CD14-positive monocyte (primary cell): ENCODE measurements at regions not wholly inside any gene's neighbourhood (a gene's known extent, or its start where the extent isn't known, plus 50 kb on each side); places are given as distances from the start of the nearest gene placed in this dataset.

Experiments
- DNase-seq, 3 donors: peaks; one replicate each; pipeline ENCODE4 v3.0.0-alpha.2; 2011 to 2022
- H2AFZ ChIP-seq: 2 replicates; pipeline ENCODE4 v1.6.0; 2012; ENCODE audit warnings: mild to moderate bottlenecking, low read depth, low read length, inconsistent platforms; ENCODE audit not compliant: insufficient read depth, poor library complexity, severe bottlenecking
- H3K27ac ChIP-seq, 2 donors: 1 replicate in 1 of 2; 2 replicates in 1 of 2; pipeline ENCODE4 v1.5.1; 2012 to 2013; ENCODE audit warnings: low read length in 2 of 2, control low read depth in 1 of 2, inconsistent platforms in 1 of 2, low read depth in 1 of 2, mild to moderate bottlenecking in 1 of 2
- H3K27me3 ChIP-seq, 2 donors: one replicate each; pipeline versions ENCODE4 v1.6.0 to v1.6.1; 2011 to 2013; ENCODE audit warnings: low read length in 2 of 2; ENCODE audit not compliant: control insufficient read depth in 2 of 2, insufficient read depth in 2 of 2
- H3K36me3 ChIP-seq, 2 donors: replicated peaks in 1 of 2; 1 replicate in 1 of 2; 2 replicates in 1 of 2; pipeline versions ENCODE4 v1.5.1 to v1.6.1; 2012 to 2013; ENCODE audit warnings: low read length in 2 of 2, control low read depth in 1 of 2, inconsistent platforms in 1 of 2, mild to moderate bottlenecking in 1 of 2; ENCODE audit not compliant: insufficient read depth in 2 of 2, control insufficient read depth in 1 of 2
- H3K4me1 ChIP-seq, 2 donors: 1 replicate in 1 of 2; 2 replicates in 1 of 2; pipeline versions ENCODE4 v1.5.1 to v1.6.1; 2012 to 2013; ENCODE audit warnings: low read length in 2 of 2, control low read depth in 1 of 2, inconsistent platforms in 1 of 2, mild to moderate bottlenecking in 1 of 2, moderate library complexity in 1 of 2; ENCODE audit not compliant: insufficient read depth in 2 of 2, control insufficient read depth in 1 of 2
- H3K4me2 ChIP-seq: replicated peaks from 2 replicates; pipeline ENCODE3; 2012; ENCODE audit warnings: low read length, moderate library complexity, mild to moderate bottlenecking; ENCODE audit not compliant: poor library complexity, severe bottlenecking; ENCODE audit errors: extremely low read depth
- H3K4me3 ChIP-seq, 3 experiments: fragments of 200-600 bp in 1 of 3; sonication (generic) in 1 of 3; replicated peaks in 1 of 3; 1 replicate in 2 of 3; 2 replicates in 1 of 3; pipeline ENCODE4 v1.5.1; 2011 to 2013; ENCODE audit warnings: low read length in 3 of 3, mild to moderate bottlenecking in 3 of 3, control low read depth in 2 of 3, low read depth in 2 of 3, inconsistent platforms in 1 of 3, moderate library complexity in 1 of 3
- H3K79me2 ChIP-seq: 2 replicates; pipeline ENCODE4 v1.6.0; 2012; ENCODE audit warnings: mild to moderate bottlenecking, control low read depth, inconsistent platforms, low read length, moderate library complexity; ENCODE audit not compliant: insufficient read depth
- H3K9ac ChIP-seq: 2 replicates; pipeline ENCODE4 v1.6.0; 2017; ENCODE audit warnings: low read length, mild to moderate bottlenecking; ENCODE audit not compliant: insufficient read depth, poor library complexity, severe bottlenecking
- H3K9me3 ChIP-seq, 2 donors: replicated peaks in 1 of 2; 1 replicate in 1 of 2; 2 replicates in 1 of 2; pipeline versions ENCODE4 v1.5.1 to v1.6.1; 2012 to 2013; ENCODE audit warnings: low read length in 2 of 2, control low read depth in 1 of 2; ENCODE audit not compliant: control insufficient read depth in 1 of 2, insufficient read depth in 1 of 2
- H4K20me1 ChIP-seq: 2 replicates; pipeline ENCODE4 v1.6.0; 2012; ENCODE audit warnings: mild to moderate bottlenecking, low read length, control low read depth, moderate library complexity; ENCODE audit not compliant: insufficient read depth
- H3K27ac Mint-ChIP-seq, 7 donors: one replicate each; pipeline ENCODE4 v1.8.0; 2020; ENCODE audit warnings: mild to moderate bottlenecking in 7 of 7, mixed read lengths in 7 of 7, moderate library complexity in 6 of 7, inconsistent platforms in 2 of 7
- H3K27me3 Mint-ChIP-seq, 3 donors: one replicate each; pipeline ENCODE4 v1.8.0; 2021 to 2022; ENCODE audit warnings: low read depth in 3 of 3, mild to moderate bottlenecking in 3 of 3, mixed read lengths in 3 of 3, moderate library complexity in 3 of 3, inconsistent platforms in 1 of 3
- H3K36me3 Mint-ChIP-seq, 2 donors: one replicate each; pipeline ENCODE4 v1.8.0; 2020; ENCODE audit warnings: mixed read lengths in 2 of 2, inconsistent platforms in 1 of 2, mild to moderate bottlenecking in 1 of 2
- H3K4me1 Mint-ChIP-seq: one replicate; pipeline ENCODE4 v1.8.0; 2020; ENCODE audit warnings: mild to moderate bottlenecking, mixed read lengths
- H3K4me3 Mint-ChIP-seq, 2 donors: one replicate each; pipeline ENCODE4 v1.8.0; 2020; ENCODE audit warnings: mild to moderate bottlenecking in 2 of 2, mixed read lengths in 2 of 2, moderate library complexity in 1 of 2
- H3K9me3 Mint-ChIP-seq, 7 donors: one replicate each; pipeline ENCODE4 v1.8.0; 2020 to 2022; ENCODE audit warnings: mixed read lengths in 7 of 7, mild to moderate bottlenecking in 6 of 7, moderate library complexity in 6 of 7, inconsistent platforms in 2 of 7
- CTCF ChIP-seq: fragments of 200-600 bp; IDR thresholded peaks from one replicate; pipeline ENCODE4 v1.8.0; 2022; ENCODE audit warnings: antibody characterized with exemption, mild to moderate bottlenecking
- WGBS: methylation state at CpG from one replicate; pipeline ENCODE4 v1.1.5; 2013; ENCODE audit warnings: missing lambda C conversion rate; ENCODE audit not compliant: insufficient coverage; 5-methylcytosine and 5-hydroxymethylcytosine counted together
- intact Hi-C, 2 donors: fragments of 100-400 bp; cut with micrococcal nuclease; formaldehyde crosslinking; loops; one replicate each; pipeline versions ENCODE4 v1.15.0 to v1.15.1; 2023

GRCh38 chr1:30537279-30537678 lies 186.1 kb downstream of the MATN1 start:
- Histone ChIP-seq H3K36me3 (no peaks in the 10 kb centered on the region), H3K27ac (no peak overlapping the region), H3K4me1 (no peaks in the 10 kb centered on the region), H3K9ac (no peak overlapping the region), H3K27me3 (no peaks in the 10 kb centered on the region), H4K20me1 (no peaks in the 10 kb centered on the region), H2AFZ (no peak overlapping the region), H3K4me2 (no peak overlapping the region), H3K9me3 (no peaks in the 10 kb centered on the region), H3K4me3 (no peak overlapping the region), H3K79me2 (no peaks in the 10 kb centered on the region)
- DNase-seq, result no peak
- no peaks in the 10 kb centered on the region for H3K36me3 Mint-ChIP-seq
- H3K9me3 Mint-ChIP-seq, result peaks cover 0 to 1% (median 0%) of the 10 kb centered on the region in 7 donors
- H3K27me3 Mint-ChIP-seq, result peaks cover 0 to 7% (median 1%) of the 10 kb centered on the region in 3 donors
- no peak overlapping the region for H3K4me3 Mint-ChIP-seq
- H3K4me1 Mint-ChIP-seq, result no peaks in the 10 kb centered on the region
- 90% methylated on average over 3 of the region's 3 CpGs for WGBS
- TF ChIP-seq CTCF, result no peak
- intact Hi-C loops, result no loop called here
- H3K27ac Mint-ChIP-seq, result no peak overlapping the region

GRCh38 chr1:30536530-30536929 lies 186.9 kb downstream of the MATN1 start:
- no peak overlapping the region for H2AFZ ChIP-seq
- Mint-ChIP-seq H3K27ac (no peak overlapping the region), H3K9me3 (peaks cover 0 to 1% (median 0%) of the 10 kb centered on the region in 7 donors), H3K27me3 (peaks cover 0 to 7% (median 1%) of the 10 kb centered on the region in 3 donors), H3K4me1 (no peaks in the 10 kb centered on the region), H3K36me3 (no peaks in the 10 kb centered on the region), H3K4me3 (no peak overlapping the region)
- H3K4me2 ChIP-seq, result no peak overlapping the region
- intact Hi-C loops, result no loop called here
- DNase-seq, result no peak
- TF ChIP-seq CTCF, result no peak
- no peaks in the 10 kb centered on the region for H3K9me3 ChIP-seq
- H4K20me1 ChIP-seq, result no peaks in the 10 kb centered on the region
- no peaks in the 10 kb centered on the region for H3K79me2 ChIP-seq
- WGBS, result 100% methylated on average over 6 of the region's 9 CpGs
- H3K4me3 ChIP-seq, result no peak overlapping the region
- no peaks in the 10 kb centered on the region for H3K27me3 ChIP-seq
- H3K27ac ChIP-seq, result no peak overlapping the region
- H3K36me3 ChIP-seq, result no peaks in the 10 kb centered on the region
- no peak overlapping the region for H3K9ac ChIP-seq
- H3K4me1 ChIP-seq, result no peaks in the 10 kb centered on the region
